Esophagus muscularis mucosa (tissue), 4 donors: ENCODE measurements at regions not wholly inside any gene's neighbourhood (a gene's known extent, or its start where the extent isn't known, plus 50 kb on each side); places are given as distances from the start of the nearest gene placed in this dataset.

Source experiments
- DNase-seq: peaks from one replicate; pipeline ENCODE4 v3.0.0-alpha.2; 2017; ENCODE audit errors: extremely low spot score
- H3K27ac ChIP-seq, 4 donors: fragments of 200-600 bp; sonication (generic); replicated peaks in 1 of 4; 1 replicate in 3 of 4; 2 replicates in 1 of 4; pipeline ENCODE4 v1.5.1; 2016 to 2019; ENCODE audit warnings: mild to moderate bottlenecking in 1 of 4
- H3K27me3 ChIP-seq, 4 donors: fragments of 200-600 bp; sonication (generic); one replicate each; pipeline versions ENCODE4 v1.5.1 to v1.6.0; 2016 to 2019
- H3K36me3 ChIP-seq, 4 donors: fragments of 200-600 bp; sonication (generic); one replicate each; pipeline ENCODE4 v1.5.1; 2016 to 2019
- H3K4me1 ChIP-seq, 4 donors: fragments of 200-600 bp; sonication (generic); one replicate each; pipeline ENCODE4 v1.5.1; 2016 to 2019
- H3K4me3 ChIP-seq, 4 donors: fragments of 200-600 bp; sonication (generic); 1 replicate in 2 of 4; 2 replicates in 2 of 4; pipeline ENCODE4 v1.5.1; 2016 to 2019; ENCODE audit warnings: mild to moderate bottlenecking in 4 of 4, moderate library complexity in 1 of 4
- H3K9me3 ChIP-seq, 4 donors: fragments of 200-600 bp; sonication (generic); 1 replicate in 3 of 4; 2 replicates in 1 of 4; pipeline ENCODE4 v1.5.1; 2016 to 2019
- CTCF ChIP-seq, 3 experiments: fragments of 200-600 bp in 2 of 3; fragments of 450-650 bp in 1 of 3; sonication (generic) in 2 of 3; IDR thresholded peaks; one replicate each; pipeline ENCODE4 v1.5.1; 2017 to 2019; ENCODE audit warnings: antibody characterized with exemption in 3 of 3, mild to moderate bottlenecking in 2 of 3, moderate library complexity in 1 of 3
- EP300 ChIP-seq: sonication (generic); formaldehyde crosslinking; IDR thresholded peaks from one replicate; pipeline ENCODE4 v1.6.1; 2017; ENCODE audit warnings: antibody characterized with exemption
- POLR2A ChIP-seq: fragments of 450-650 bp; IDR thresholded peaks from one replicate; pipeline ENCODE4 v1.6.1; 2017; ENCODE audit warnings: antibody characterized with exemption, moderate library complexity, mild to moderate bottlenecking, low read depth
- POLR2AphosphoS5 ChIP-seq, 2 donors: sonication (generic); formaldehyde crosslinking; IDR thresholded peaks; one replicate each; pipeline ENCODE4 v1.6.1; 2017; ENCODE audit warnings: antibody characterized with exemption in 2 of 2
- WGBS: methylation state at CpG from one replicate; pipeline ENCODE4 v1.1.5; 2018; 5-methylcytosine and 5-hydroxymethylcytosine counted together
- intact Hi-C: fragments of 100-400 bp; cut with DNase I; formaldehyde crosslinking; loops from one replicate; pipeline ENCODE4 v1.15.1; 2023

GRCh38 chr6:6940031-6941025, 167.4 kb upstream of the RREB1 start:
- Histone ChIP-seq H3K27ac (no peak overlapping the region), H3K36me3 (no peaks in the 10 kb centered on the region), H3K9me3 (no peaks in the 10 kb centered on the region), H3K27me3 (no peaks in the 10 kb centered on the region), H3K4me1 (peaks cover 0 to 3% (median 0%) of the 10 kb centered on the region in 4 donors), H3K4me3 (no peak overlapping the region)
- TF ChIP-seq CTCF (IDR thresholded peaks at IDR 0.05): no peak
- TF ChIP-seq EP300: no peak
- no peak for TF ChIP-seq POLR2AphosphoS5 (IDR thresholded peaks at IDR 0.05)
- no peak for TF ChIP-seq POLR2A
- WGBS: 84% methylated on average over 20 of the region's 47 CpGs
- intact Hi-C loops: no loop called here
- no peak for DNase-seq

GRCh38 chr6:6941201-6941600, 166.6 kb upstream of the RREB1 start:
- no peaks in the 10 kb centered on the region for H3K9me3 ChIP-seq
- no peaks in the 10 kb centered on the region for H3K36me3 ChIP-seq
- intact Hi-C loops: no loop called here
- H3K4me1 ChIP-seq: peaks cover 0 to 3% (median 0%) of the 10 kb centered on the region in 4 donors
- TF ChIP-seq POLR2AphosphoS5 (IDR thresholded peaks at IDR 0.05) (no peak), POLR2A (no peak), EP300 (no peak), CTCF (IDR thresholded peaks at IDR 0.05) (no peak)
- DNase-seq: no peak
- H3K4me3 ChIP-seq: no peak overlapping the region
- H3K27ac ChIP-seq: no peak overlapping the region
- WGBS: 96% methylated on average over 8 of the region's 8 CpGs
- no peaks in the 10 kb centered on the region for H3K27me3 ChIP-seq

- Histone ChIP-seq H3K4me1 (peaks cover 0 to 3% (median 0%) of the 10 kb centered on the region in 4 donors), H3K27ac (no peak overlapping the region), H3K36me3 (no peaks in the 10 kb centered on the region), H3K4me3 (no peak overlapping the region), H3K9me3 (no peaks in the 10 kb centered on the region), H3K27me3 (no peaks in the 10 kb centered on the region)
- 80% methylated on average over 3 of the region's 3 CpGs for WGBS
- no peak for TF ChIP-seq EP300
- DNase-seq: no peak
- intact Hi-C loops: no loop called here
These were observed 165.7 kb upstream of the RREB1 start for GRCh38 chr6:6942091-6942490.

- Histone ChIP-seq H3K27me3 (no peaks in the 10 kb centered on the region), H3K4me3 (no peak overlapping the region), H3K4me1 (peaks cover 0 to 3% (median 0%) of the 10 kb centered on the region in 4 donors), H3K27ac (no peak overlapping the region), H3K9me3 (no peaks in the 10 kb centered on the region), H3K36me3 (no peaks in the 10 kb centered on the region)
- no peak for TF ChIP-seq EP300
- no peak for TF ChIP-seq CTCF (IDR thresholded peaks at IDR 0.05)
- 53% methylated on average over 13 of the region's 13 CpGs for WGBS
- no peak for DNase-seq
- intact Hi-C loops: no loop called here
These were observed 164.9 kb upstream of the RREB1 start for GRCh38 chr6:6942831-6943230.

- Histone ChIP-seq H3K4me3 (no peak overlapping the region), H3K4me1 (peaks cover 0 to 3% (median 0%) of the 10 kb centered on the region in 4 donors), H3K36me3 (no peaks in the 10 kb centered on the region), H3K27ac (no peak overlapping the region), H3K9me3 (no peaks in the 10 kb centered on the region), H3K27me3 (no peaks in the 10 kb centered on the region)
- WGBS: 44% methylated on average over 1 of the region's 1 CpG
- TF ChIP-seq CTCF (IDR thresholded peaks at IDR 0.05): no peak
- no peak for TF ChIP-seq POLR2AphosphoS5 (IDR thresholded peaks at IDR 0.05)
- TF ChIP-seq POLR2A: no peak
- TF ChIP-seq EP300: no peak
- intact Hi-C loops: no loop called here
- DNase-seq: no peak
These were observed 164.3 kb upstream of the RREB1 start for GRCh38 chr6:6943421-6943820.
